ENCODE measurements at regions not wholly inside any gene's neighbourhood (a gene's known extent, or its start where the extent isn't known, plus 50 kb on each side); places are given as distances from the start of the nearest gene placed in this dataset.
A peak's percentile ranks its signal among the peaks of the same experiment; 100 is the strongest.

DNA sequence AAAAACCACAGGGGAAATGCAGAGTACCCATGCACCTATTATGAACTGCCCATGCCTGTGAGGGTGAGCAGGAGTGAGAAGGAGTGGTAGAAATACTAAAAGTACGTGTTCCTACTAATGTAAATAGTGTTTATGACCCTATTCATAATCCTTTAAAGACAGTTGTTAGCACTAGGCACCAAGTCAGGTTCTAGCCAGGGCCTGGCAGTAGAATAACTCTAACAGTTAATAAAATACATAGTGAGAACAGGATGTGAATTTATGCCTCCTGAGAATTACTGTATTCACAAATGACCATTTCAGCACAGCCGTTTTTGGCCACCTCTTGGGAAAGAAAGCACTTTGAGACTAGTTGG, 103.2 kb upstream of the TARS1 start:
- H3F3A ChIP-seq (replicated peaks; ENCODE audit: insufficient read depth) = peaks cover 8% of the 10 kb centered on the region
- no peaks in the 10 kb centered on the region for H3K9me2 ChIP-seq
- TF ChIP-seq TEAD4 (IDR thresholded peaks at IDR 0.05; ENCODE audit: borderline replicate concordance, insufficient read depth) (no peak), USF1 (IDR thresholded peaks at IDR 0.05; ENCODE audit: borderline replicate concordance, low read depth) (no peak), RAD21 (IDR thresholded peaks at IDR 0.05; ENCODE audit: low read length) (no peak), GABPA (IDR thresholded peaks at IDR 0.05; ENCODE audit: low read depth) (no peak)
- TF ChIP-seq, protein P1, sequence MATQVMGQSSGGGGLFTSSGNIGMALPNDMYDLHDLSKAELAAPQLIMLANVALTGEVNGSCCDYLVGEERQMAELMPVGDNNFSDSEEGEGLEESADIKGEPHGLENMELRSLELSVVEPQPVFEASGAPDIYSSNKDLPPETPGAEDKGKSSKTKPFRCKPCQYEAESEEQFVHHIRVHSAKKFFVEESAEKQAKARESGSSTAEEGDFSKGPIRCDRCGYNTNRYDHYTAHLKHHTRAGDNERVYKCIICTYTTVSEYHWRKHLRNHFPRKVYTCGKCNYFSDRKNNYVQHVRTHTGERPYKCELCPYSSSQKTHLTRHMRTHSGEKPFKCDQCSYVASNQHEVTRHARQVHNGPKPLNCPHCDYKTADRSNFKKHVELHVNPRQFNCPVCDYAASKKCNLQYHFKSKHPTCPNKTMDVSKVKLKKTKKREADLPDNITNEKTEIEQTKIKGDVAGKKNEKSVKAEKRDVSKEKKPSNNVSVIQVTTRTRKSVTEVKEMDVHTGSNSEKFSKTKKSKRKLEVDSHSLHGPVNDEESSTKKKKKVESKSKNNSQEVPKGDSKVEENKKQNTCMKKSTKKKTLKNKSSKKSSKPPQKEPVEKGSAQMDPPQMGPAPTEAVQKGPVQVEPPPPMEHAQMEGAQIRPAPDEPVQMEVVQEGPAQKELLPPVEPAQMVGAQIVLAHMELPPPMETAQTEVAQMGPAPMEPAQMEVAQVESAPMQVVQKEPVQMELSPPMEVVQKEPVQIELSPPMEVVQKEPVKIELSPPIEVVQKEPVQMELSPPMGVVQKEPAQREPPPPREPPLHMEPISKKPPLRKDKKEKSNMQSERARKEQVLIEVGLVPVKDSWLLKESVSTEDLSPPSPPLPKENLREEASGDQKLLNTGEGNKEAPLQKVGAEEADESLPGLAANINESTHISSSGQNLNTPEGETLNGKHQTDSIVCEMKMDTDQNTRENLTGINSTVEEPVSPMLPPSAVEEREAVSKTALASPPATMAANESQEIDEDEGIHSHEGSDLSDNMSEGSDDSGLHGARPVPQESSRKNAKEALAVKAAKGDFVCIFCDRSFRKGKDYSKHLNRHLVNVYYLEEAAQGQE (IDR thresholded peaks at IDR 0.05; ENCODE audit: low read depth, low read length) = no peak
- peak overlapping the region; percentile 36; the same call in 1 of the 2 replicates for H2AFZ ChIP-seq (ENCODE audit: low read depth)
- no peak overlapping the region for H3K27ac ChIP-seq (ENCODE audit: low read depth in 2 of 2, low read length in 1 of 2)
- no peak overlapping the region for H3K4me3 ChIP-seq (ENCODE audit: low read depth in 2 of 2, low read length in 1 of 2)
- H3K36me3 ChIP-seq (replicated peaks in 1 of 2; ENCODE audit: control insufficient read depth in 1 of 2, insufficient read depth in 2 of 2, low read length in 1 of 2) = no peaks in the 10 kb centered on the region
- CTCF ChIA-PET = no interaction called here
- WGBS (ENCODE audit: low lambda C conversion rate) = 53% methylated on average over 2 of the region's 2 CpGs
- H3K4me2 ChIP-seq = no peak overlapping the region
- H4K20me1 ChIP-seq (ENCODE audit: insufficient read depth) = no peaks in the 10 kb centered on the region
- H3K79me2 ChIP-seq (ENCODE audit: insufficient read depth) = no peaks in the 10 kb centered on the region
- POLR2A ChIA-PET = no interaction called here
- H3K9ac ChIP-seq = no peak overlapping the region
- no peak for DNase-seq
- H3K4me1 ChIP-seq (ENCODE audit: control insufficient read depth in 1 of 2, insufficient read depth in 2 of 2, low read depth in 1 of 2, low read length in 1 of 2) = no peaks in the 10 kb centered on the region
- H3K9me3 ChIP-seq = no peaks in the 10 kb centered on the region
- no peaks in the 10 kb centered on the region for H3K27me3 ChIP-seq (ENCODE audit: insufficient read depth)

DNA sequence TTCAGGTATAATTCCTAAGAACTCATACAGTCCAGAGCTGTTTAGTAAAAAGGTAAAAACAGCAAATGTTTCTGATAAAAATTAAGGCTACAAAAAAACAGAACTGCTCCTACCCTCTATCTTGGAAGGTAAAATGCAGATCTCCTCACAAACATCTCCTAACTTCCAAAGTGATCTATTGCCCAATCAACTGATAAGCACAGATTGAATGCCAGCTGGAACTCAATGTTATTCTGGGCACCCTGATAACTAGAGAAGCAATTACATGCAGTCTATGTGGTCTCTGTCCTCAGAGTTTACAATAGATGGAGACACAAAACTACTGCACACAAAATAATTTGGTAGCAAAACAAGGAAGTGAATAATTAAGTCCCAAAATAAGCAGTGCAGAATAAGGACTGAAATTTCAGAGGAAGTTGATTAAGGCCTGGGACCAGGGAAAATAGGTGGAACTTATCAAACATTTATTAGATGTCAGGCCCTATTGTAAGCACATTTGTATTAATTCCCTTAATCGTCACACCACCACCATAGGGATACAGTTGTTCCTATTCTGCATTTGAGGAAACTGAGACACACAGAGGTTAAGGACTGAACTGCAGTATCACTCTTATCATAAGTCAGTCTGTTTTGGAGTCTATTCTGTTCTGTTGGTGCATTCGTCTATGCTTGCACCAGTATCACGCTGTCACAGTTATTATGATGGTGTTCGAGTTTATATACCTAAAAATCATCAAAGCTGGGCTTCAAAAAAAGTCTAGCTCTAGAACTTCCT, 102.2 kb upstream of the TARS1 start:
- DNase-seq = no peak
- no peaks in the 10 kb centered on the region for H4K20me1 ChIP-seq (ENCODE audit: insufficient read depth)
- 0 out of 4 replicates have a peak, but pooled peaks cover 0 to 4% of the 10 kb centered on the region in 2 experiments for H3K4me1 ChIP-seq (ENCODE audit: control insufficient read depth in 1 of 2, insufficient read depth in 2 of 2, low read depth in 1 of 2, low read length in 1 of 2)
- no peaks in the 10 kb centered on the region for H3K9me2 ChIP-seq
- no peaks in the 10 kb centered on the region for H3K36me3 ChIP-seq (replicated peaks in 1 of 2; ENCODE audit: control insufficient read depth in 1 of 2, insufficient read depth in 2 of 2, low read length in 1 of 2)
- H3F3A ChIP-seq (replicated peaks; ENCODE audit: insufficient read depth) = peaks cover 17% of the 10 kb centered on the region
- TF ChIP-seq YY1 (IDR thresholded peaks at IDR 0.05; ENCODE audit: low read depth) (no peak), USF1 (IDR thresholded peaks at IDR 0.05; ENCODE audit: borderline replicate concordance, low read depth) (no peak), MXI1 (IDR thresholded peaks at IDR 0.05; ENCODE audit: low read depth, low read length) (no peak), RCOR1 (IDR thresholded peaks at IDR 0.05; ENCODE audit: low read length) (no peak), CHD2 (IDR thresholded peaks at IDR 0.05; ENCODE audit: low read length, partially characterized antibody) (no peak), FOXJ3 (CRISPR knock-in tag; IDR thresholded peaks at IDR 0.05) (no peak), NFIC (IDR thresholded peaks at IDR 0.05; ENCODE audit: borderline replicate concordance) (no peak)
- TF ChIP-seq, protein P2, sequence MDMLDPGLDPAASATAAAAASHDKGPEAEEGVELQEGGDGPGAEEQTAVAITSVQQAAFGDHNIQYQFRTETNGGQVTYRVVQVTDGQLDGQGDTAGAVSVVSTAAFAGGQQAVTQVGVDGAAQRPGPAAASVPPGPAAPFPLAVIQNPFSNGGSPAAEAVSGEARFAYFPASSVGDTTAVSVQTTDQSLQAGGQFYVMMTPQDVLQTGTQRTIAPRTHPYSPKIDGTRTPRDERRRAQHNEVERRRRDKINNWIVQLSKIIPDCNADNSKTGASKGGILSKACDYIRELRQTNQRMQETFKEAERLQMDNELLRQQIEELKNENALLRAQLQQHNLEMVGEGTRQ (IDR thresholded peaks at IDR 0.05; ENCODE audit: borderline replicate concordance, low read depth, low read length) = no peak
- no peak overlapping the region for H3K4me3 ChIP-seq (ENCODE audit: low read depth in 2 of 2, low read length in 1 of 2)
- no peaks in the 10 kb centered on the region for H3K9me3 ChIP-seq
- H3K9ac ChIP-seq = no peak overlapping the region
- peak overlapping the region in 1 of 2 experiments; percentile 3; a peak in 1 of 4 replicates for H3K27ac ChIP-seq (ENCODE audit: low read depth in 2 of 2, low read length in 1 of 2)
- H2AFZ ChIP-seq (ENCODE audit: low read depth) = no peak overlapping the region
- WGBS (ENCODE audit: low lambda C conversion rate) = 66% methylated on average over 4 of the region's 4 CpGs
- H3K79me2 ChIP-seq (ENCODE audit: insufficient read depth) = no peaks in the 10 kb centered on the region
- H3K4me2 ChIP-seq = no peak overlapping the region
- ChIA-PET CTCF (no interaction called here), POLR2A (no interaction called here)
- H3K27me3 ChIP-seq (ENCODE audit: insufficient read depth) = no peaks in the 10 kb centered on the region
